IPS-NIHi7 (cell line): ENCODE measurements at regions not wholly inside any gene's neighbourhood (a gene's known extent, or its start where the extent isn't known, plus 50 kb on each side); places are given as distances from the start of the nearest gene placed in this dataset.

Experiments used
- DNase-seq: peaks from one replicate; pipeline ENCODE4 v3.0.0; 2012; ENCODE audit warnings: mixed read lengths; ENCODE audit errors: extremely low spot score

GRCh38 chr5:77948476-77948875 lies 172.3 kb upstream of the TBCA start:
- DNase-seq, result no peak

DNA sequence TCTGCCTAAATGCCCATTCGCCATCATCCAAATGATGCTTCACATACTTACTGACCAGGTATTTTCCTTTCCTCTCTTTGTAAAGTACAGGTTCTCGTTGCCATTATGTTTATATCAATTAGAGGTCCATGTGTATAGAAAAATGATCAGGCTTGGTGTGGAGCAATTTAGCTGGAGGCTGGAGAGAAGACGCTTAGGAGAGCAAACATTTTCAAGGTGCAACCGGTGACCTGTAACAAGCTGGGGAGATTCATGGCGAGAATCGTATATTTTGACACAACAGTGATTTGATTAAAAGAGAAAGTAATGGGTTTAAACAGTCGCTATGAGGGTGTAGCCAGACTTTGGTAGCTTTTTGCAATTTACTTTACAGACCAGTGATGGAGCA lies 170.9 kb upstream of the TBCA start:
- no peak for DNase-seq

DNA sequence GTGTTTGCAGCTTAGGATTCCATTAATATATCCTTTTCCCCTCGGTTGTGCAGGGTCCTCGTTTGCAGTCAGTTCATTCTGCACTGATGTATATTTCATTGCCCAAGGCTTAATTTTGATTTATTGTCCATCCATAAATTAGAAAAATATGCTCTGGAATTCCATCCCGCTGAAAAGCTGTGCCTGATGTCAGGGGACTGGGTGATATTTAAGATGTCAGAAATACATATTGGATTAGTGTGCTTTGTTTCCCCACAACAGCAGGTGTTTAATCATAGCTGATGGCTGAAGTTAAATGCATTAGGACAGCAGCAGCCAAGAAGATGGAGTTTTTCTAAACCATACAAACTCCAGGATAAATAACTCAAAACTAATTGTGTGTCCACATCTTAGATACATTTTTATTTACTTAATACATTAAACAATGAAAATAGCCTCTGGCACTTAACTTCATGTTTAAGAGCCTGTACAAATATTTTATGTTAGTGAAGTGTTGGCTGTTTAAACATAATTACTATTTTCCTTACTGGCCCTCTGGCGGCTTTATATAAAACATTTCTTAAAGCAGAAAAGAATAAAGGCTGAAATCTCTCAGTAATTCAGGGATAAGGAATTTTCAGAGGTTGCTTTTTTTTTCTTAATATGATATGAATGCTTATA lies 170.4 kb upstream of the TBCA start:
- DNase-seq, result no peak

DNA sequence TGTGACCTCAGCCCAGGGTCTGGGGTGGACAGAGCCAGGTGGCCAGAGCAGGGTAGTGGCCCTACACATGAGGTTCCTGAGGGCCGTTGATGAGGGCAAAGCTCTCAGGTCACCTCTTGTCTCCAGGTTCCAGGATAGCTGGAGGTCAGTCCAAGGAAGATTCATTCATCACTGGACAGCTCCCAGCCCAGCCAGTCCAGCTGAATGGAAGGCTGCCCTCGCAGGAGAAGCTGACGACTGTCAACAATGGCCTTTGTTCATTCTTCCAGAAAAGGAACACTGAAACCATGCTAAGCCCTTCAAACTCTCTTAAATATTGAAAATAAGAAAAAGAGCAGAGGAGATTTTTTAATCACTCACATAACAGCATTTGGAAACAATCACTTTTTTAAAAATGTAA lies 169.7 kb upstream of the TBCA start:
- DNase-seq, result no peak

- no peak for DNase-seq
These were observed 168.7 kb upstream of the TBCA start for GRCh38 chr5:77944757-77945340.

DNA sequence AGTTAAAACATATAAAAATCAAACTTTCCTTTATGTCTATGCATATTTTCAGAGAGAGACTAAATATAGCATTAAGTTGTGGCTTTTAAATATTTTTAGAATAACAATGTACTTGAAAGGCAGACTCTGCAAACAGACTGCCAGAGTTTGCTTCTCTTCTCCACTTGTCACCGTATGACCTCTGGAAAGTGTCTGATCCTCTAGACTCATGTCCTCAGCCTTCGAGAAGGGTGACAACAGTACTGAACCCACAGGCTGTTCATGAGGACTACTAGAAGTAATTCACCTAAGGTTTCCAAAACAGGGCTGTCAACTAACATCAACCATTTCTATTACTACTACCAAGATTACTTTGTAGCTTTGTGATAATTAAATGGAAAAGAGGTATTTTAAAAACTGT lies 167.7 kb upstream of the TBCA start:
- no peak for DNase-seq

DNA sequence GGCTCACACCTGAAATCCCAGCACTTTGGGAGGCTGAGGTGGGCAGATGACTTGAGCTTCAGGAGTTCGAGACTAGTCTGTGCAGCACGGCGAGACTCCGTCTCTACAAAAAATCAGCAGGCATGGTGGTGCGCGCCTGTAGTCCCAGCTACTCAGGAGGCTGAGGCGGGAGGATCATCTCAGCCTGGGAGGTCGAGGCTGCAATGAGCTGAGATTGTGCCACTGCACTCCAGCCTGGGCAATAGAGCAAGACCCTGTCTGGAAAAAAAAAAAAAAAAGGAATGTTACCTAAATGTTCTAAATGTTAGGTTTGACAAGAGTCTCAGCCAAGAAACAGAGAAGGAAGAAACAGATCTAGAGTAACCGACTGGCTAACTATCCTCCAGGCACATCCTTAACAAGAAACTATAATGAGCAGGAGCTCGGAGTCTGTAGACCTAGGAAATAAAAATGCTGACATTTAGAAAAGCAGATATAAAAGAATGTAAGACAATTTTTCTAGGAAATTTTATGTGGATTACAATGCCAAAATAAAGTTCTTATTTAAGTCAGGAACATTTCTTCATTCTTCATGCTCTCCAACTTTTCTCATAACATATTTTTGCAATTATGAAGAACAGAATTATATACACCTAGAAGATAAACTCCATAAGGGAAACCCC lies 166.6 kb upstream of the TBCA start:
- no peak for DNase-seq

GRCh38 chr5:77937015-77937908 lies 161.1 kb upstream of the TBCA start:
- no peak for DNase-seq

DNA sequence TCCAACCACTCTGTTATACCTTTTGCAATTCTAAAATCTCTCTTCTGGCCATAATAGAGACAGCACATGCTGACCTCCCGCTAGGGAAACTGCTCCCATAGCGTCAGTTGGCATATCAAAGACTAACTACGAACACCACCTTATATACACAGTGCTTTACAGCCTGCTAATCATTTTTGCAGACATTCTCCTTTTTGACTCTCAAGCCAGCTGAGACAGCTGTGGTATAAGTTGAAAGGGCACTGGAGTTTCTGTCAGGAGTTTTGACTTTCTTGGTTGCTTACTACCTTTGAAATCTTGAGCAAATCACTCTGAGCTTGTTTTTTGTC lies 160.2 kb upstream of the TBCA start:
- DNase-seq, result no peak

DNA sequence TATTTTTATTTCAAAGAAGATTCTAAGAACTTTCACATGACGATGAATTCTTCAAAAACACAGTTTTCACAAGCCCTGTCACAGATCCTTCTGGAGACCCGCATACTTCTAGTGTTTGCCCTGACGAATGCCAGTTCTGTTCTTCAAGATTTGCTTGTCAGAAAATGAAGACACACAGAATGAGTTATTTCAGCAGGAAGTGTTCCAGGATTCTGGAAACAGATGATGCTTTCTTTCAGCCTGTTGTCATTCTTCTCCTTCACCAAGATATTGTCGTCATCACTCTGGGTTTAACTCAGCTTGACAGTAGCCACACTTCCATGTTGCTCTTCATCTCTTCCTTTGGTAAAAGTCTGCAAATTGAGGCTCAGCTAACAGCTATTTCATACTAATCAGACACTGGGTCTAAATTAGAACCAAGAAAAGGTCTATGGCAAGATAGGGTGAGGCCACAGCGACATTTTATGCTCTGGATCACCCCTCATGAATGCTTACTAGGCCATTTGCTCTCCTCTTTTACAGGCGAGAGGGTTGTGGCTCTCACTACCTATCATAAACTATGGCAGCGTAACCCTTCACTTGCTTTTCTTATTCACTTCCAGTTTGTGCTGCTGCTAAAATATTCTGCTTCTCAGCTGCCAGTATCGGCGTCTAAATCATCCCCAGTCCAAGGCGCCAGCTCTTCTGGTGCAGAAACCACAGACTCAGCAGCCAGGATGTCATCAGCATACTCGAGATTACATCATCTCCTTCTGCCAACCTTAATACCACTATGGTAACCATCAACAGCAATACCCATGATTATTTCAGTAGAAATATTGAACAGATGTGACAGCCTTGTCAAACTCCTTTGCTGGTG lies 159.6 kb upstream of the TBCA start:
- DNase-seq, result no peak

- no peak for DNase-seq
These were observed 152.7 kb upstream of the TBCA start for GRCh38 chr5:77928776-77929300.

GRCh38 chr5:77926337-77926736 lies 150.2 kb upstream of the TBCA start:
- DNase-seq, result no peak

GRCh38 chr5:77925503-77925902 lies 149.4 kb upstream of the TBCA start:
- no peak for DNase-seq

DNA sequence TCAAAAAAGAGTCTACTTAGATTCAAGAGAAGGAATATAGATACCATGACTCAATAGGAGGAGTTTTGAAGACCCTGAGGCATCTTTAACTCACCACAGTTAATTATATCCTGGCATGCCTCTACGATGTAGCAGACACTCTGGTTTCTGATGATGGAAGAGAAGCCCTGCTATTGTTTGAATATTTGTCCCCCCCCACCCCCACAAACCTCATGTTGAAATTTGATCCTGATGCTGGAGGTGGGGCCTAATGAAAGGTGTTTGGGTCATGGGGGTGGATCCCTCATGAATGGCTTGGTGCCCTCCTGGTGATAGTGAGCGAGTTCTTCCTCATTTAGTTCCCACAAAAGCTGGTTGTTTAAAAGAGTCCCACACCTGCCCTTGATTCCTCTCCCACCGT lies 147.9 kb upstream of the TBCA start:
- no peak for DNase-seq

GRCh38 chr5:77923666-77924065 lies 147.5 kb upstream of the TBCA start:
- DNase-seq, result no peak

- DNase-seq, result no peak
These were observed 145.1 kb upstream of the TBCA start for GRCh38 chr5:77921094-77921768.

DNA sequence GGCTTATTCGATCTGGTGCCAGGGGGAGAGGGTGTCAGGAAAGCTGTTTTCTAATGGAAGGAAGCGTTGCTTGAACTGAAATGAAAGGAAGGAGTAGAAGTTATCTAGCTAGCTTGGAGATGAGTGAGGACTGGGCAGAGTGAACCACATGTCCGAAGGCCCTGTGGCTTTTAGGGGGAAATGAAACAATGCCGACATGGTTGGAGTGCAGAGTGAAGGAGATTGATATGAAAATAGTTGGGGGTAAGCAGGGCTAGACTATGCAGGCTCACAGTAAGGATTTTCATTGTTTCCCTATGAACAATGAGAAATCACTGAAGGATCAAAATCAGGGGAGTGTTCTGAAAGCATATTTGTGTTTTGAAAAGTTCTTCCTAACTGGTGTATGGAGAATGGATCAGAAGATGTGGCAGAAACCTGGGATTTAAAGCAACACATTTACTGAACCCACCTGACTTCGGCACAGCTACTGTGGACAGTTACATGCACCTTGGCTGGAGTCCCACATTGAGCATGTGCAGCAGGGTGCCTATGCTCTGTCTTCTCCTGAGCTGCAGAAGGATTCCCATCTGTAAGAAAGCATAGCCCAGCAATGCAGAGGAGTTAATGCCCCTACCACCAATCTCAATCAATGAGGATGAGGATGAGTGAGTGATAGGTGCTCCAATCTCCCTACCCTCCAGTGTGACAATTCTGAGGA lies 144.4 kb upstream of the TBCA start:
- no peak for DNase-seq

- DNase-seq, result no peak
These were observed 139.2 kb upstream of the TBCA start for GRCh38 chr5:77915346-77915745.

DNA sequence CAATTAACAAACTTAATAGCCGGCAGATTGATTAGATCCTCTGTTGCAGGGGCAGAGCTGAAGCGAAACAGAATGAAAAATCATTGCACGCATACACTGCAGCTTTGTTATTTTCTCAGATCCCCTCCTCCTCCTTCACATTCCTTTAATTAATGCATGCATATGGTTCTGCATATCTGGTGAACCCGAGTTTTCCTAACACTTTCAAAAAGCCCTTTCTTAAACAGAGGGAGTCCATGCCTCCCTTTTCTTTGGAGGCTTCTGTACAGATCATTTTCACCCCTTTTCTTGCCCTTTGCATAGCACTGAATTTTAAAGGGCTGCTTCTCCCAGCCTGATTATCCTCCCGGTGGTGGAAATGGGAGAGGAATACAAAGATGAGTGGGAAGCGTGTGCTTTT lies 136.6 kb upstream of the TBCA start:
- no peak for DNase-seq

DNA sequence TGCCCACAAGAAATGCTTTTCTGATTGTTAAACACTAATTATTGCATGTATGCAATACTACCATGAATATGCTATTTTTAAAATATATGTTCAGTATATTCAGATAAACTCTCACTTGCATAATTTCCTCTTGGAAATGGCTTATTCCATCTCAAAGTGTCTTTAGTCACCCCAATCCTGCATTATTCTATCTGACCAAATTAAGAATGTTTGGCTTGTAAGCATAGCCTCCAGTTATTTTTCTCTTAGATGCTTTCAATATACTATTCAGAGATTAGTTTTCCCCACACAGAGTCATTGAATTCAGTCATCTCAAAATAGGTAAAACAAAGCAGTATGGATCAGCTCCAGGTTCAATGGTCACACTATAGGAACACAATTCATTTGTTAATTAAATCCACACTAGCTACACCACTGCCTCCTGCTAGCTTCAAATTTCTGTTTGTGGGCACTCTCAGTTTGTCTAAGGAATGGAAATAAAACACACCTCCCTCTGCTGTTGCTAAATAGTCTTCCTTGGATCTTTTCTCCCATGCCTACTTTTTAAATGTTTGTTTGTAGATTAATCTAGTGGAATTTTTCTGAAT lies 134.6 kb upstream of the TBCA start:
- no peak for DNase-seq
